GM12873 (cell line): ENCODE measurements at regions not wholly inside any gene's neighbourhood (a gene's known extent, or its start where the extent isn't known, plus 50 kb on each side); places are given as distances from the start of the nearest gene placed in this dataset.

Source experiments
- CTCF ChIP-seq: IDR thresholded peaks from 2 replicates; pipeline ENCODE4 v1.5.1; 2012; ENCODE audit warnings: low read depth, mild to moderate bottlenecking, moderate library complexity, low read length, control low read depth; ENCODE audit not compliant: insufficient read depth; ENCODE audit errors: missing control alignments

DNA sequence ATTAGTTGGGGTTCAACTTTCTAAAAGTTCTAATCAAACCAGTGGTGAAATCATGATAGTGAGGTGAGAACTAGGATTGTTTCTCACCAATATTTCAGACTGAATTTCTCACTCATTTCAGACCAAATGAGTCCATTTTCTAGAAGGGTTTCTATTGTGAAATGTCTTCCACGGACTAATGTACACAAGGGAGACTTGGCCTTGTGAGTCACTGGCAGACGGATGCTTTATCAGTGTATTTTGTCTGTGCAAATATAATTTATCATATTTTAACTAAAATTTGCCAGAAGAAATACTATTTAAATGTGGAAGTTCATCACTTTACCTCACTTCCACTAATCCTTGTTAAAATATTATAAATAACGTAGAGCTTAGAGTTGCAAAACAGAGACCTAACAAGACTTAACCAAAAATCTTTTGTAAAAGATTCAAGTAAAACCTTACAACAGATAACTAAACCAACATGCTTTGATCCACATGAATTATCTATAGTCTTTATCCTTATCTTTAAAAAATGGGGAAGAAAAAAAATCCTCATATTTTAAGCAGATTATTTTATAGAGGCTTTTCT lies 506.0 kb upstream of the FAM241A start:
- no peak for TF ChIP-seq CTCF

DNA sequence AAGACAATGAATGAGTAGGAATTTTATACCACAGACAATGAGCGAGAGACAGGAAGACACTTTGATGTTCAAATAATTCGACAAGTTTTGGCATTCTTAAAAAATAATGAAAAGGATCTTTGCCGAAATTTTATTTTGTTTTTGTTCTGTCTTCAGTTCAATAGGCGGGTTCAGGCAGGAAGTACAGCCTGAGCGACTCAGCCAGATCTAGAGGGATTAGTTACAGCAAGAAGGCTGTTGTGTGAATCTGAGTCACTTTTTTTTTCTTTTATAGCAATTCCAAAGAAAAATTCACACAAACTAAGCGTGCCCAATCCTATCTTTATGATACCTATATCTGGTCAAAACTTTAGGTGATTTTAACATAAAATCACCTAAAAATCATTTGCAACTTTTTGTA lies 505.4 kb upstream of the FAM241A start:
- no peak for TF ChIP-seq CTCF

DNA sequence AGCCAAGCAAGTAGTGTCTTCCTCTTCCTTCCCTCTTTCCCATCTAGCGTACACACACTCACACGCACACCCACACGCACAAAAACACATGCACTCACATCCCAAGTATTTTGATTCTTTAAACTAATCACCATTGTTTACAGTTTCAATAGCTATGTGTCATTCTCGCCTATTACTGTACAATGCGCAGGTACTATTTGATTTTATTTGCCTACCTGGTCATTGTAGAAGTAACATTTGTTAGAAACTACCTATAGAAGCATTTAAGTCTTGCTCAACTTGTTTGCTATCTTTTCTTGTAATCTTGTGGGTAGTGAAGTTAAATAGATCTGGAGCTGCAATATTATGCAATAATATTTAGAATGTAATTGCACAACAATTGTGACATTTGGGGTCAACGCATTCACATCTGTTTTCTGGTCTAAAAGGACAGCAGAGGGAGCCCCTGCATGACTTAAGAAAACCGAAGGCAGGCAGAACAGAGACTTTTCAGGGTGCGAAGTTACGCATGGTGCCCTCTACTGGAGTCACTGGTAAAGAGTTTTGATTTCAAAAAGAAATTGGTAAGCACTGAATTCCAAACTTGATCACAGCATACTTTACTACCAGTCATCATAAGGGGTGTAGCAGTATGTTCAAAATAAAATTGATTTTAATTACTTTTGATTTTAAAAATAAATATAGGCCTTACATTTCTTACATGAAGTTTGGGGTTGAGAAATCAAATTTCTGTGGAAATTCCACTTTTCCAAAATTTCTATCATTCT lies 503.3 kb upstream of the FAM241A start:
- peak; percentile 79 for TF ChIP-seq CTCF

DNA sequence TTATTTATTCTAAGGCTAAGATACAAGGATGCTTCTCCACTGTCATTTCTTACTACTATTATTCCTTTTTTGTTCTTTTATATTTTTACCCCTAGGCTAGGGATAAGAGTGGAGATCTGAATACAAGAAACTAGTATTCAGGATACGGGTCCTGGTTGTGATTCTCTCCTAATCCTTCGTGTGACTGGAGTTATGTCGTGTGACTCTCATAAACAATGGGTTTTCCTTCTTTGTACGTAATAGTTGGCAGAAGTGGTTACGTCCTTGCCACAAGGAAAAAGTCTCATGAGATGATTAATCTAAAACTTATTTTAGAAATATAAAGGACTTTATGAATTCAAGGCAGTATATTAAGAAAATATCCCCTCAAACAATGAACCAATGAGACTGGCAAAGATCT lies 497.2 kb upstream of the FAM241A start:
- no peak for TF ChIP-seq CTCF

DNA sequence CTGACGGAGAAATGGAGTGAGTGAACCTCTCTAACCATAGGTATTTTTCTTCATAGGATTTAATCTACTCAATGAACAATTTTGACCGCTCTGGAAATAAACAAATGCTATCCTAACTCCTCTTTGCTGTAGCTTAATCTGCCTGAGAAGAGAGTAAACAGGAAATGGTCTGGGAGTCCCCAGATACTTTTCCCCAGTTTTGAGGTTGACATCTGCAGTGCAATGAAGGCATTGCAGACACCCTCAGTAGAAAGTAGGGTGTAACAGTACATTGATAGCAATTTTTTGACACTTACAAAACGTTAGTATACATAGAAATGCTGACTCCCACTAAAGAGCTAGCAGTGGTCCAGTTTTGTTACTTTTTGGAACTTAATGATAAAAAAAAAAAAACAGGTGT lies 495.9 kb upstream of the FAM241A start:
- TF ChIP-seq CTCF, result no peak

- no peak for TF ChIP-seq CTCF
Measured at GRCh38 chr4:111650146-111650545, 495.1 kb upstream of the FAM241A start.

GRCh38 chr4:111650674-111651086 lies 494.6 kb upstream of the FAM241A start:
- no peak for TF ChIP-seq CTCF
